Neural crest cell (in vitro differentiated cells): ENCODE measurements at regions not wholly inside any gene's neighbourhood (a gene's known extent, or its start where the extent isn't known, plus 50 kb on each side); places are given as distances from the start of the nearest gene placed in this dataset.

Experiments
- DNase-seq: peaks from one replicate; pipeline ENCODE4 v3.0.0; 2021; ENCODE audit warnings: low read depth, mixed read lengths, low spot score
- H3K27ac Mint-ChIP-seq: one replicate; pipeline ENCODE4 v1.8.0; 2021; ENCODE audit warnings: mild to moderate bottlenecking, mixed read lengths; ENCODE audit not compliant: unreplicated experiment
- H3K27me3 Mint-ChIP-seq: 2 replicates; pipeline ENCODE4 v1.8.0; 2021; ENCODE audit warnings: low read depth, mild to moderate bottlenecking, mixed read lengths
- H3K36me3 Mint-ChIP-seq: 2 replicates; pipeline ENCODE4 v1.8.0; 2021; ENCODE audit warnings: low read depth, mild to moderate bottlenecking, mixed read lengths
- H3K4me1 Mint-ChIP-seq: 2 replicates; pipeline ENCODE4 v1.8.0; 2021; ENCODE audit warnings: mixed read lengths
- H3K4me3 Mint-ChIP-seq: one replicate; pipeline ENCODE4 v1.8.0; 2021; ENCODE audit warnings: mild to moderate bottlenecking, mixed read lengths
- H3K9me3 Mint-ChIP-seq: 2 replicates; pipeline ENCODE4 v1.8.0; 2021; ENCODE audit warnings: mixed read lengths
- CTCF ChIP-seq: fragments of 200-600 bp; sonication (generic); conservative IDR thresholded peaks from 2 replicates; pipeline ENCODE4 v1.5.0; 2021; ENCODE audit warnings: antibody characterized with exemption, mild to moderate bottlenecking

DNA sequence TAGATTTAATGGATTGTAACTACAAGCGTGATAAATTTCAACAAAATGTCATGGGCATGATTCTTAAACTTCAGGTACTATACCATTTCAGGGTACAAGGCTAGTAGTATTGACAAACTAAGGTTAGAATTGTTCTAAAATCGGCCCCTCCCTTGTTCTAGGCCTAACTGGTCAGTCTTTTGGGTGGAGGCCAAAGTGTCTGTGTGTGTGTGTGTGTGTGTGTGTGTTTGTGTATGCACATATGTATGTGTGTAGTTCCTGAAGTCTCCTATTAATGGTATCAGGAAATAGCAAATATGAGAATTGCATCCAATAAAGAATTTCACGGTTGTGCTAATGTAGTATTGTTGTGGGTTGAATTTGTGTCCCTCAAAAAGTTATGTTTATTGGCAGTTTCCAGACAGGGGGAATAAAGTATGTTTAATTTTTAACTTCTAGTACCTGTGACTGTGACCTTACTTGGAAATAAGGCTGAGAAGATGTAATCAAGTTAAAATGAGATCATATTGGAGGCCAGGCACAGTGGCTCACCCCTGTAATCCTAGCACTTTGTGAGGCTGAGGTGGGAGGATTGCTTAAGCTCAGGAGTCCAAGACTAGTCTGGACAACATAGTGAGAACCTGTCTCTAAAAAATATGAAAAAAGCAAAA, 119.2 kb downstream of the KLF5 start:
- no peak for TF ChIP-seq CTCF
- H3K27ac Mint-ChIP-seq = no peak overlapping the region

DNA sequence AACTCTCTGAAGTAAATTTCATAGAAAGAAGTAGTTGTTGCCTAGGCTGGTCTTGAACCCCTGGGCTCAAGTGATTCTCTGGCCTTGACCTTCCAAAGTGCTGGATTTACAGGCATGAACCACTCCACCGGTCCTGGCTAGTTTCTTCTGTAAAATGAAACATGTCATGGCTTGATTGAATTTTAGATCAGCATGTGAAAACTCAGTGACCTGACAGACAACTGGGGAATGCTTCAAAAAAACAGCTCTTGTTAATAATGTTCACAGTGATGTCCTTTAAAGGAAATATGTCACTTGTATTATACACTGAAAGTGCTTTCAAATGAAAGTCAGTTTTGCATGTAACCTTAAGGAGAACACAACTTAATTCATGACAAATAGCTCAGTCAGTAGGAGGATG, 118.2 kb downstream of the KLF5 start:
- no peak for TF ChIP-seq CTCF
- H3K36me3 Mint-ChIP-seq = no peaks in the 10 kb centered on the region
- no peaks in the 10 kb centered on the region for H3K27me3 Mint-ChIP-seq
- H3K4me3 Mint-ChIP-seq = no peak overlapping the region
- peaks cover 7% of the 10 kb centered on the region for H3K9me3 Mint-ChIP-seq
- DNase-seq = no peak
- H3K27ac Mint-ChIP-seq = no peak overlapping the region
- H3K4me1 Mint-ChIP-seq = peaks cover 10% of the 10 kb centered on the region

More for the DNA sequence above, 119.2 kb downstream of the KLF5 start:
- Mint-ChIP-seq H3K4me1 (peaks cover 5% of the 10 kb centered on the region), H3K9me3 (peaks cover 7% of the 10 kb centered on the region), H3K27me3 (no peaks in the 10 kb centered on the region), H3K36me3 (no peaks in the 10 kb centered on the region), H3K4me3 (no peak overlapping the region)
- no peak for DNase-seq

DNA sequence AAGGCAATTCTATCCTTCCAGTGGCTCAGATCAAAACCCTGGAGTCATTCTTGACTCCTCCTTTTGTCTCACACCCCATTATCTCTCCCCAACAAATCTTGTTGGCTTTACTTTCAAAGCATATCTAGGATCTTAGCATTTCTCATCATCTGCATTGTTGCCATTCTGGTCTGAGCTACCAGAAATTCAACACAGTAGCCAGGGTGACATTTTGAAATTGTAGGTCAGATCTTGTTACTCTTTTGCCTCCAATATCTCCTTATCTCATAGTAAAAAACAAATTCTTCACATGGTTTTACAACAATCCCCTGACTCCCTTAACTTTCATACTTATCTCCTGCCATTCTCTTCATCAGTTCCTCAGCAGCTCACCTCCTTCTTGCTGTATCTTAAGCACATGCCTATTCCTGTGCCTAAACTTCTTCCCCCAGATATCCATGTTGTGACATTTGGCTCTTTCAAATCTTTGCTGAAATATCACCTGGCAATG, 115.8 kb downstream of the KLF5 start:
- no peaks in the 10 kb centered on the region for H3K36me3 Mint-ChIP-seq
- no peaks in the 10 kb centered on the region for H3K27me3 Mint-ChIP-seq
- H3K9me3 Mint-ChIP-seq = peaks cover 9% of the 10 kb centered on the region
- no peak overlapping the region for H3K4me3 Mint-ChIP-seq
- peaks cover 18% of the 10 kb centered on the region for H3K4me1 Mint-ChIP-seq
- no peak overlapping the region for H3K27ac Mint-ChIP-seq
- no peak for TF ChIP-seq CTCF
- DNase-seq = no peak

- TF ChIP-seq CTCF = no peak
- H3K4me3 Mint-ChIP-seq = no peak overlapping the region
Measured at GRCh38 chr13:73173279-73173811, 114.5 kb downstream of the KLF5 start.

DNA sequence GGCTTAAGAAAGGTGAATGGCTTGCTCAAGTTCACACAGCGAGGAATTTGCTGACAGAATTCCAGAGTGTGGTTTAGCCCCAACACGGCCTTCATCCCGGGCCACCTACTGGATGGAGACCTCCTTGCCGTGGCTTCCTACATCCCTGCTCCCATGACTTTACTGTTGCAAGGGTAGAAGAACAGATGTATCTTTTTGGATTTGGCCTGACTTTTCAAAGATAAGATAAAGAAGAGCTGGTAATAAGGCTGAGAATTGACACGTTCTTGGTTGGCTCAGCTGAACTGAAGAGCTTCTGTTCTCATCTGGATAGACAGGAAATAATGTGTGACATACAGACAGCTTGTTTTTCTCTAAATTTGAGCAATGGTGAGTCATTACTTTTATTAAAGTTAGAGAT, 113.1 kb downstream of the KLF5 start:
- no peaks in the 10 kb centered on the region for H3K27me3 Mint-ChIP-seq
- no peak overlapping the region for H3K4me3 Mint-ChIP-seq
- H3K27ac Mint-ChIP-seq = peak overlapping the region; percentile 53
- no peaks in the 10 kb centered on the region for H3K36me3 Mint-ChIP-seq
- no peak for TF ChIP-seq CTCF
- H3K9me3 Mint-ChIP-seq = peaks cover 9% of the 10 kb centered on the region
- no peak for DNase-seq
- peaks cover 29% of the 10 kb centered on the region for H3K4me1 Mint-ChIP-seq

More at GRCh38 chr13:73173279-73173811, 114.5 kb downstream of the KLF5 start:
- Mint-ChIP-seq H3K9me3 (peaks cover 9% of the 10 kb centered on the region), H3K36me3 (no peaks in the 10 kb centered on the region), H3K27me3 (no peaks in the 10 kb centered on the region), H3K27ac (no peak overlapping the region), H3K4me1 (peaks cover 29% of the 10 kb centered on the region)
- no peak for DNase-seq
